ENCODE measurements at regions not wholly inside any gene's neighbourhood (a gene's known extent, or its start where the extent isn't known, plus 50 kb on each side); places are given as distances from the start of the nearest gene placed in this dataset.

GRCh38 chr15:37638116-37638515 is 296.3 kb upstream of the TMCO5A start:
- TF ChIP-seq CTCF (IDR thresholded peaks at IDR 0.05; ENCODE audit: insufficient read depth, low read depth, low read length), result no peak
- Histone ChIP-seq H3K36me3 (ENCODE audit: control insufficient read depth, insufficient read depth, low read length) (no peaks in the 10 kb centered on the region), H3K4me3 (ENCODE audit: low read depth, low read length) (no peak overlapping the region), H3K27me3 (ENCODE audit: control insufficient read depth, insufficient read depth, low read length) (no peaks in the 10 kb centered on the region)
- ChIA-PET CTCF (interaction anchor here (1.1 to 1.3 kb wide), 2 partner anchors 11 to 61 kb away, joined by 3 to 4 read pairs; no protein-coding TSS in a partner anchor), POLR2A (no interaction called here)
- DNase-seq (ENCODE audit: low read depth), result no peak

GRCh38 chr15:37638691-37639090 is 295.7 kb upstream of the TMCO5A start:
- CTCF ChIA-PET, result interaction anchor here (0.6 to 1.3 kb wide), 3 partner anchors 10 to 189 kb away, joined by 3 to 4 read pairs (median 3); no protein-coding TSS in a partner anchor
- POLR2A ChIA-PET, result no interaction called here
- no peak for DNase-seq (ENCODE audit: low read depth)
- no peak for TF ChIP-seq CTCF (IDR thresholded peaks at IDR 0.05; ENCODE audit: insufficient read depth, low read depth, low read length)
- Histone ChIP-seq H3K4me3 (ENCODE audit: low read depth, low read length) (no peak overlapping the region), H3K36me3 (ENCODE audit: control insufficient read depth, insufficient read depth, low read length) (no peaks in the 10 kb centered on the region), H3K27me3 (ENCODE audit: control insufficient read depth, insufficient read depth, low read length) (no peaks in the 10 kb centered on the region)

GRCh38 chr15:37652646-37653417 is 281.6 kb upstream of the TMCO5A start:
- CTCF ChIA-PET, result interaction anchor here (0.6 kb wide), 1 partner anchor 699 kb away, joined by 3 read pairs; no protein-coding TSS in a partner anchor
- DNase-seq (ENCODE audit: low read depth), result no peak
- no peak overlapping the region for H3K4me3 ChIP-seq (ENCODE audit: low read depth, low read length)
- no peaks in the 10 kb centered on the region for H3K27me3 ChIP-seq (ENCODE audit: control insufficient read depth, insufficient read depth, low read length)
- H3K36me3 ChIP-seq (ENCODE audit: control insufficient read depth, insufficient read depth, low read length), result no peaks in the 10 kb centered on the region
- POLR2A ChIA-PET, result no interaction called here
- no peak for TF ChIP-seq CTCF (IDR thresholded peaks at IDR 0.05; ENCODE audit: insufficient read depth, low read depth, low read length)

GRCh38 chr15:37678124-37678523 is 256.3 kb upstream of the TMCO5A start:
- POLR2A ChIA-PET, result no interaction called here
- CTCF ChIA-PET, result no interaction called here
- H3K4me3 ChIP-seq (ENCODE audit: low read depth, low read length), result no peak overlapping the region
- no peaks in the 10 kb centered on the region for H3K27me3 ChIP-seq (ENCODE audit: control insufficient read depth, insufficient read depth, low read length)
- no peaks in the 10 kb centered on the region for H3K36me3 ChIP-seq (ENCODE audit: control insufficient read depth, insufficient read depth, low read length)
- TF ChIP-seq CTCF (IDR thresholded peaks at IDR 0.05; ENCODE audit: insufficient read depth, low read depth, low read length), result no peak
- DNase-seq (ENCODE audit: low read depth), result no peak

- ChIA-PET CTCF (interaction anchor here (1.2 kb wide), 1 partner anchor 200 kb away, joined by 5 read pairs; no protein-coding TSS in a partner anchor), POLR2A (no interaction called here)
- H3K4me3 ChIP-seq (ENCODE audit: low read depth, low read length), result no peak overlapping the region
Measured at GRCh38 chr15:37679627-37680026, 254.8 kb upstream of the TMCO5A start.

More at GRCh38 chr15:37679627-37680026, 254.8 kb upstream of the TMCO5A start:
- no peaks in the 10 kb centered on the region for H3K36me3 ChIP-seq (ENCODE audit: control insufficient read depth, insufficient read depth, low read length)
- no peaks in the 10 kb centered on the region for H3K27me3 ChIP-seq (ENCODE audit: control insufficient read depth, insufficient read depth, low read length)
- no peak for DNase-seq (ENCODE audit: low read depth)
- no peak for TF ChIP-seq CTCF (IDR thresholded peaks at IDR 0.05; ENCODE audit: insufficient read depth, low read depth, low read length)

All from BJ (cell line).